A549 (cell line): ENCODE measurements at regions not wholly inside any gene's neighbourhood (a gene's known extent, or its start where the extent isn't known, plus 50 kb on each side); places are given as distances from the start of the nearest gene placed in this dataset.

Experiments
- ATAC-seq, 2 experiments: fragments of 200-7000 bp in 1 of 2; fragments of >200 bp in 1 of 2; cut with Nextera tagmentation in 1 of 2; cut with Tn5 transposase in 1 of 2; 3 replicates each; pipeline versions ENCODE4 v1.8.0 to v1.9.1; 2018 to 2020; ENCODE audit warnings: mild to moderate bottlenecking in 1 of 2, moderate library complexity in 1 of 2
- CTCF ChIA-PET: fragments of 300-600 bp; sonication (Branson Sonifier 250); formaldehyde crosslinking; extraction: SDS; loops from one replicate; lab custom pipeline; 2021; ENCODE audit warnings: antibody characterized with exemption, inconsistent platforms; lab: Yijun Ruan, JAX
- POLR2A ChIA-PET: fragments of 350-600 bp; formaldehyde crosslinking; extraction: SDS; loops from one replicate; lab custom pipeline; 2021; ENCODE audit warnings: antibody characterized with exemption, inconsistent platforms; lab: Yijun Ruan, JAX
- DNase-seq, 2 experiments: peaks; one replicate each; pipeline versions ENCODE4 v3.0.0 to v3.0.0-alpha.2; 2011 to 2016; ENCODE audit warnings: low read depth in 1 of 2, low spot score in 1 of 2
- FAIRE-seq: peaks from 2 replicates; lab custom pipeline; 2011; peaks lifted over from hg19 to GRCh38; lab: Jason Lieb, UNC
- H3K27ac ChIP-seq, 2 experiments: fragments of >200 bp; sonication (Bioruptor Twin); formaldehyde crosslinking; 3 replicates each; pipeline ENCODE4 v1.5.1; 2016 to 2017
- H3K4me1 ChIP-seq: fragments of >200 bp; sonication (Bioruptor Twin); formaldehyde crosslinking; 3 replicates; pipeline ENCODE4 v1.6.1; 2016
- H3K4me2 ChIP-seq: fragments of >200 bp; sonication (Bioruptor Twin); formaldehyde crosslinking; 3 replicates; pipeline ENCODE4 v1.6.1; 2016
- H3K4me3 ChIP-seq: fragments of >200 bp; sonication (Bioruptor Twin); formaldehyde crosslinking; 3 replicates; pipeline ENCODE4 v1.5.1; 2016
- H3K9me3 ChIP-seq: fragments of >200 bp; sonication (Bioruptor Twin); formaldehyde crosslinking; 3 replicates; pipeline ENCODE4 v1.6.1; 2016
- BCL3 ChIP-seq: fragments of >200 bp; sonication (Bioruptor Twin); formaldehyde crosslinking; IDR thresholded peaks from 3 replicates; pipeline ENCODE4 v1.6.1; 2016
- CBX2 ChIP-seq: fragments of 200-600 bp; sonication (generic); IDR thresholded peaks from 2 replicates; pipeline ENCODE4 v1.6.1; 2016; ENCODE audit warnings: low read depth, mild to moderate bottlenecking, borderline replicate concordance
- CBX8 ChIP-seq: fragments of 200-600 bp; sonication (generic); IDR thresholded peaks from 2 replicates; pipeline ENCODE4 v1.6.1; 2016
- E2F6 ChIP-seq: IDR thresholded peaks from 2 replicates; pipeline ENCODE4 v1.6.1; 2012; ENCODE audit warnings: low read depth, borderline replicate concordance
- EHF ChIP-seq: fragments of 250-450 bp; sonication (Bioruptor Pico); IDR thresholded peaks from 2 replicates; pipeline ENCODE4 v1.5.0; 2020; ENCODE audit warnings: mild to moderate bottlenecking
- EHMT2 ChIP-seq: fragments of 200-600 bp; sonication (generic); IDR thresholded peaks from 2 replicates; pipeline ENCODE4 v1.6.1; 2016; ENCODE audit warnings: antibody characterized with exemption, low read depth, mild to moderate bottlenecking, moderate library complexity
- FOSB ChIP-seq: fragments of 250-450 bp; sonication (Bioruptor Pico); IDR thresholded peaks from 2 replicates; pipeline ENCODE4 v1.5.0; 2020; ENCODE audit warnings: mild to moderate bottlenecking, moderate library complexity
- FOSL2 ChIP-seq, 2 experiments: fragments of 450-650 bp in 1 of 2; fragments of >200 bp in 1 of 2; sonication (Bioruptor Twin) in 1 of 2; formaldehyde crosslinking; IDR thresholded peaks; 2 replicates each; pipeline versions ENCODE4 v1.5.0 to v1.6.1; 2016 to 2020; ENCODE audit warnings: mild to moderate bottlenecking in 1 of 2, moderate library complexity in 1 of 2
- FOXS1 ChIP-seq: fragments of 250-450 bp; sonication (Bioruptor Pico); IDR thresholded peaks from 2 replicates; pipeline ENCODE4 v1.5.0; 2020; ENCODE audit warnings: mild to moderate bottlenecking, moderate library complexity
- HEYL ChIP-seq: fragments of 250-450 bp; sonication (Bioruptor Pico); IDR thresholded peaks from 2 replicates; pipeline ENCODE4 v1.8.0; 2021; ENCODE audit warnings: mild to moderate bottlenecking, moderate library complexity
- HMGXB4 ChIP-seq: fragments of 250-450 bp; sonication (Bioruptor Pico); IDR thresholded peaks from 2 replicates; pipeline ENCODE4 v1.5.0; 2021; ENCODE audit warnings: mild to moderate bottlenecking, moderate library complexity, borderline replicate concordance
- HOXA7 ChIP-seq: fragments of 250-450 bp; sonication (Bioruptor Pico); IDR thresholded peaks from 2 replicates; pipeline ENCODE4 v1.5.0; 2020; ENCODE audit warnings: mild to moderate bottlenecking, moderate library complexity
- JUNB ChIP-seq: fragments of >200 bp; sonication (Bioruptor Twin); formaldehyde crosslinking; IDR thresholded peaks from 2 replicates; pipeline ENCODE4 v1.6.1; 2016
- KDM1A ChIP-seq: fragments of 200-600 bp; sonication (generic); IDR thresholded peaks from 2 replicates; pipeline ENCODE4 v1.6.1; 2016; ENCODE audit warnings: low read depth, mild to moderate bottlenecking
- KDM5A ChIP-seq: fragments of 200-600 bp; sonication (generic); IDR thresholded peaks from 2 replicates; pipeline ENCODE4 v1.6.1; 2016; ENCODE audit warnings: antibody characterized with exemption, mild to moderate bottlenecking
- MAFK ChIP-seq: fragments of 450-650 bp; IDR thresholded peaks from 2 replicates; pipeline ENCODE4 v1.6.1; 2014; ENCODE audit not compliant: partially characterized antibody
- NFE2L2 ChIP-seq: fragments of 150-350 bp; conservative IDR thresholded peaks from 2 replicates; pipeline ENCODE4 v1.6.1; 2014; ENCODE audit warnings: low read length
- PBX3 ChIP-seq: IDR thresholded peaks from 2 replicates; pipeline ENCODE4 v1.6.1; 2012
- RFX5 ChIP-seq: fragments of 450-650 bp; IDR thresholded peaks from 2 replicates; pipeline ENCODE4 v1.7.1; 2014; ENCODE audit warnings: antibody characterized with exemption, mild to moderate bottlenecking, moderate library complexity
- RNF2 ChIP-seq: fragments of 200-600 bp; sonication (generic); IDR thresholded peaks from 2 replicates; pipeline ENCODE4 v1.6.1; 2016; ENCODE audit warnings: low read depth, mild to moderate bottlenecking, antibody characterized with exemption, moderate library complexity, borderline replicate concordance
- SMC3 ChIP-seq: fragments of >200 bp; sonication (Bioruptor Twin); formaldehyde crosslinking; IDR thresholded peaks from 3 replicates; pipeline ENCODE4 v1.6.1; 2018; ENCODE audit warnings: inconsistent platforms
- SREBF2 ChIP-seq: fragments of 450-650 bp; IDR thresholded peaks from 2 replicates; pipeline ENCODE4 v1.6.1; 2014; ENCODE audit warnings: mild to moderate bottlenecking, moderate library complexity
- ZSCAN20 ChIP-seq: fragments of 250-450 bp; sonication (Bioruptor Pico); IDR thresholded peaks from 2 replicates; pipeline ENCODE4 v1.8.0; 2022; ENCODE audit warnings: mild to moderate bottlenecking, moderate library complexity
- WGBS: methylation state at CpG from one replicate; pipeline ENCODE4 v1.1.6; 2017; ENCODE audit errors: missing lambda C conversion rate; 5-methylcytosine and 5-hydroxymethylcytosine counted together

- CTCF ChIA-PET: no interaction called here
- FAIRE-seq (no peak), ATAC-seq (no peak), DNase-seq (no peak)
- POLR2A ChIA-PET: no interaction called here
- TF ChIP-seq HEYL (CRISPR knock-in tag) (no peak), CBX8 (no peak), PBX3 (no peak), HOXA7 (CRISPR knock-in tag) (no peak), KDM1A (no peak), RFX5 (no peak), ZSCAN20 (CRISPR knock-in tag) (no peak), HMGXB4 (CRISPR knock-in tag) (no peak), SMC3 (no peak), JUNB (no peak), EHMT2 (no peak), FOSB (CRISPR knock-in tag) (no peak), RNF2 (no peak)
- Histone ChIP-seq H3K4me3 (no peak overlapping the region), H3K9me3 (no peaks in the 10 kb centered on the region), H3K4me2 (no peak overlapping the region), H3K27ac (no peak overlapping the region), H3K4me1 (0 out of 3 replicates have a peak, but pooled peaks cover 2% of the 10 kb centered on the region)
- 80% methylated on average over 8 of the region's 8 CpGs for WGBS
These were observed 59.7 kb upstream of the DAPK1 start for GRCh38 chr9:87437966-87438365.

GRCh38 chr9:87441251-87441650, 56.4 kb upstream of the DAPK1 start:
- POLR2A ChIA-PET: no interaction called here

More at GRCh38 chr9:87441251-87441650, 56.4 kb upstream of the DAPK1 start:
- FAIRE-seq (no peak), DNase-seq (no peak), ATAC-seq (no peak)
- CTCF ChIA-PET: no interaction called here
- 78% methylated on average over 2 of the region's 2 CpGs for WGBS
- TF ChIP-seq EHMT2: no peak
- no peak for TF ChIP-seq HOXA7 (CRISPR knock-in tag)
- TF ChIP-seq KDM5A: no peak
- no peak for TF ChIP-seq E2F6
- TF ChIP-seq PBX3: no peak
- TF ChIP-seq EHF: no peak
- TF ChIP-seq FOSL2 (IDR thresholded peaks at IDR 0.05): no peak
- TF ChIP-seq FOSL2 (CRISPR knock-in tag; IDR thresholded peaks at IDR 0.05): no peak
- TF ChIP-seq SMC3: no peak
- TF ChIP-seq NFE2L2: no peak
- TF ChIP-seq CBX2: no peak
- TF ChIP-seq SREBF2: no peak
- no peak for TF ChIP-seq BCL3
- TF ChIP-seq CBX8: no peak
- TF ChIP-seq FOXS1 (CRISPR knock-in tag): no peak
- TF ChIP-seq MAFK: no peak
- Histone ChIP-seq H3K27ac (no peak overlapping the region), H3K4me2 (no peak overlapping the region), H3K4me3 (no peak overlapping the region), H3K9me3 (no peaks in the 10 kb centered on the region), H3K4me1 (0 out of 3 replicates have a peak, but pooled peaks cover 2% of the 10 kb centered on the region)
